ENCODE measurements at regions not wholly inside any gene's neighbourhood (a gene's known extent, or its start where the extent isn't known, plus 50 kb on each side); places are given as distances from the start of the nearest gene placed in this dataset.
"Not testable (repeated sequence)": the region's sequence is repeated elsewhere in the genome, so short reads cannot be mapped to it uniquely, and the experiment has no call there.

- TF ChIP-seq CTCF, POLR2A (IDR thresholded peaks at IDR 0.05): not testable (repeated sequence)
Measured at GRCh38 chr6:58332108-58332507, 1014.7 kb downstream of the PRIM2 start.
